Body of pancreas (tissue), 4 donors: ENCODE measurements at regions not wholly inside any gene's neighbourhood (a gene's known extent, or its start where the extent isn't known, plus 50 kb on each side); places are given as distances from the start of the nearest gene placed in this dataset.

ENCODE experiments used
- POLR2A ChIP-seq, 3 donors: fragments of 450-650 bp; IDR thresholded peaks; one replicate each; pipeline ENCODE4 v1.6.1; 2016; ENCODE audit warnings: antibody characterized with exemption in 3 of 3, mild to moderate bottlenecking in 2 of 3
- TF ChIP-seq, protein P1 (sequence below), 7 experiments: fragments of 450-650 bp in 4 of 7; fragments of 200-600 bp in 3 of 7; sonication (generic) in 3 of 7; IDR thresholded peaks; one replicate each; pipeline ENCODE4 v1.5.1; 2016 to 2019; ENCODE audit warnings: antibody characterized with exemption in 7 of 7

DNA sequence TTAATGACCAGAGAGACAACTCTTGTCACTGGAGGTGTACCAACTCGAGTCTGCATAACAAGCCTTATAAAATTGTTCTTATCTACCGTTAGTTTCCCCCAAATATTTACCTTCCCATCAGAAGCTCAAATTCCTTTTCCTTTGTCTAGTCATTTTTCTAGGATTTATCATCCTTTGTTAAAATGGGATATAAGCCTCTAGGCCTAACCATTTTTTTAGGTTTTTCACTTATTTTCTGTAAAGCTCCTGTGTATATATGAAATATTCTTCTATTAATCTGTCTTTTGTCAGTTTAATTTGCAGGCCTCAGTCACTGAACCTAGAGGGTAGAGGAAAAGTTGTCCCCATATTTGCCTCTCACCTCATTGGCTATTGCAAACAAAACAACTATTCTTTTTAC lies 99.6 kb upstream of the TNFAIP3 start:
- TF ChIP-seq, protein P1, sequence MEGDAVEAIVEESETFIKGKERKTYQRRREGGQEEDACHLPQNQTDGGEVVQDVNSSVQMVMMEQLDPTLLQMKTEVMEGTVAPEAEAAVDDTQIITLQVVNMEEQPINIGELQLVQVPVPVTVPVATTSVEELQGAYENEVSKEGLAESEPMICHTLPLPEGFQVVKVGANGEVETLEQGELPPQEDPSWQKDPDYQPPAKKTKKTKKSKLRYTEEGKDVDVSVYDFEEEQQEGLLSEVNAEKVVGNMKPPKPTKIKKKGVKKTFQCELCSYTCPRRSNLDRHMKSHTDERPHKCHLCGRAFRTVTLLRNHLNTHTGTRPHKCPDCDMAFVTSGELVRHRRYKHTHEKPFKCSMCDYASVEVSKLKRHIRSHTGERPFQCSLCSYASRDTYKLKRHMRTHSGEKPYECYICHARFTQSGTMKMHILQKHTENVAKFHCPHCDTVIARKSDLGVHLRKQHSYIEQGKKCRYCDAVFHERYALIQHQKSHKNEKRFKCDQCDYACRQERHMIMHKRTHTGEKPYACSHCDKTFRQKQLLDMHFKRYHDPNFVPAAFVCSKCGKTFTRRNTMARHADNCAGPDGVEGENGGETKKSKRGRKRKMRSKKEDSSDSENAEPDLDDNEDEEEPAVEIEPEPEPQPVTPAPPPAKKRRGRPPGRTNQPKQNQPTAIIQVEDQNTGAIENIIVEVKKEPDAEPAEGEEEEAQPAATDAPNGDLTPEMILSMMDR (IDR thresholded peaks at IDR 0.05) = no peak
- TF ChIP-seq POLR2A (IDR thresholded peaks at IDR 0.05) = no peak
